IMR-90 (cell line): ENCODE measurements at regions not wholly inside any gene's neighbourhood (a gene's known extent, or its start where the extent isn't known, plus 50 kb on each side); places are given as distances from the start of the nearest gene placed in this dataset.

Experiments
- CEBPB ChIP-seq: IDR thresholded peaks from 2 replicates; pipeline ENCODE4 v1.6.1; 2012; ENCODE audit warnings: low read depth, low read length, improper control_type of control experiment
- CTCF ChIP-seq: conservative IDR thresholded peaks from 2 replicates; pipeline ENCODE4 v1.5.1; 2012; ENCODE audit warnings: mild to moderate bottlenecking, low read depth, low read length, improper control_type of control experiment
- FOS ChIP-seq: fragments of 150-350 bp; IDR thresholded peaks from 2 replicates; pipeline ENCODE4 v1.6.1; 2016; ENCODE audit warnings: low read depth, low read length
- MAZ ChIP-seq: IDR thresholded peaks from 2 replicates; pipeline ENCODE4 v1.6.1; 2012; ENCODE audit warnings: low read depth, mild to moderate bottlenecking, low read length, improper control_type of control experiment, moderate library complexity, borderline replicate concordance
- POLR2A ChIP-seq: IDR thresholded peaks from 2 replicates; pipeline ENCODE4 v1.6.1; 2012; ENCODE audit warnings: mild to moderate bottlenecking, low read depth, low read length
- RAD21 ChIP-seq: IDR thresholded peaks from 2 replicates; pipeline ENCODE4 v1.6.1; 2012; ENCODE audit warnings: low read length, improper control_type of control experiment
- USF2 ChIP-seq: fragments of 150-350 bp; IDR thresholded peaks from 2 replicates; pipeline ENCODE4 v1.6.1; 2017; ENCODE audit warnings: mild to moderate bottlenecking, antibody characterized with exemption, low read length, low read depth
- TF ChIP-seq, protein P1 (sequence below): fragments of 150-350 bp; IDR thresholded peaks from 2 replicates; pipeline ENCODE4 v1.6.1; 2016; ENCODE audit warnings: low read depth, mild to moderate bottlenecking, low read length, moderate library complexity, borderline replicate concordance

GRCh38 chr5:168086746-168087145, 204.7 kb upstream of the WWC1 start:
- TF ChIP-seq CTCF (no peak), MAZ (no peak), FOS (no peak), USF2 (no peak), POLR2A (no peak), CEBPB (no peak), RAD21 (no peak)
- TF ChIP-seq, protein P1, sequence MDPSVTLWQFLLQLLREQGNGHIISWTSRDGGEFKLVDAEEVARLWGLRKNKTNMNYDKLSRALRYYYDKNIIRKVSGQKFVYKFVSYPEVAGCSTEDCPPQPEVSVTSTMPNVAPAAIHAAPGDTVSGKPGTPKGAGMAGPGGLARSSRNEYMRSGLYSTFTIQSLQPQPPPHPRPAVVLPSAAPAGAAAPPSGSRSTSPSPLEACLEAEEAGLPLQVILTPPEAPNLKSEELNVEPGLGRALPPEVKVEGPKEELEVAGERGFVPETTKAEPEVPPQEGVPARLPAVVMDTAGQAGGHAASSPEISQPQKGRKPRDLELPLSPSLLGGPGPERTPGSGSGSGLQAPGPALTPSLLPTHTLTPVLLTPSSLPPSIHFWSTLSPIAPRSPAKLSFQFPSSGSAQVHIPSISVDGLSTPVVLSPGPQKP, result no peak
